ENCODE measurements at regions not wholly inside any gene's neighbourhood (a gene's known extent, or its start where the extent isn't known, plus 50 kb on each side); places are given as distances from the start of the nearest gene placed in this dataset.
"Not testable (repeated sequence)": the region's sequence is repeated elsewhere in the genome, so short reads cannot be mapped to it uniquely, and the experiment has no call there.

DNA sequence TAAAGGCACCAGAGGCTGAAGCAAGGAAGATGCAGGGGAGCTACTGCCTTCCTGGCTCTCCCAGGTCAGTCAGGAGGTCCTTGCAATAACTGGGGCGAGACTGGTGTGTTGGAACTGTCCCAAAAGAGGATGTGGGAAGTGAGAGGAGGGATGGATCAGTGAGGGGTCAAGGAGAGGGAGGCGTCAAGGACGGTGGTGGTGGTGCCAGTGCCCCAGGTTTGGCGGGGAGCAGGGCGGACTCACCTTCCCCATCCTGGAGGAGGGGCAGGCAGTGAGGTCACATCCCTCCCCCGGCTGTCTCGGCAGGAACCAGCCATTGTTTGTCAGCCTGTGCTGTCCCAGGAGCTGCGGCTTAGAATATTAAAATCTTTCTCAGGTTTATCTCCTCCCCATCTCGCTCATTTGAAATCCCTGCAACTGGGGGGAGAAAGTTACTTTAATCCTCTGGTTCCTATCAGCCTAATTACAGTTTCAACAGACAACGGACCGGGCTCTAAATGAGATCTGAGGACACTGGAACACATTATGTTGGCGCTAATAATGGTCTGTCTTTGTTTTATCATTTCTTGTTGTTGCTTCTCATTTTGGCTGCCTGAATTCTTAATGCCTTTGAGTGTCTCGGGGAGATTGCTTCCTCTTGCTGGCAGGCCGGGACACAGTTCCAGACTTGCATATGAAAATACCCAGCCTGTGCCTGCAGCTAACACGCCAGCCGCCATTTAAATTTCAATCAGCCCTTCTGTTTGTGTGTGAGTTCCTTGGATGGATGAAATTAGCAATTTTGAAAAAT, 387.5 kb downstream of the RPS24 start:
- no peak for DNase-seq

DNA sequence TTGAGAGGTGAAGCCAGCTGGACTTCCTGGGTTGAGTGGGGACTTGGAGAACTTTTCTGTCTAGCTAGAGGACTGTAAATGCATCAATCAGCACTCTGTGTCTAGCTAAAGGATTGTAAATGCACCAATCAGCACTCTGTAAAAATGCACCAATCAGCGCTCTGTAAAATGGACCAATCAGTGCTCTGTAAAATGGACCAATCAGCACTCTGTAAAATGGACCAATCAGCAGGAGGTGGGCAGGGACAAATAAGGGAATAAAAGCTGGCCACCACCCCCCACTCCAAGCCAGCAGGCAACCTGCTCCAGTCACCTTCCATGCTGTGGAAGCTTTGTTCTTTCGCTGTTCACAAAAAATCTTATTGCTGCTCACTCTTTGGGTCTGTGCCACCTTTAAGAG, 390.4 kb downstream of the RPS24 start:
- DNase-seq, result not testable (repeated sequence)

DNA sequence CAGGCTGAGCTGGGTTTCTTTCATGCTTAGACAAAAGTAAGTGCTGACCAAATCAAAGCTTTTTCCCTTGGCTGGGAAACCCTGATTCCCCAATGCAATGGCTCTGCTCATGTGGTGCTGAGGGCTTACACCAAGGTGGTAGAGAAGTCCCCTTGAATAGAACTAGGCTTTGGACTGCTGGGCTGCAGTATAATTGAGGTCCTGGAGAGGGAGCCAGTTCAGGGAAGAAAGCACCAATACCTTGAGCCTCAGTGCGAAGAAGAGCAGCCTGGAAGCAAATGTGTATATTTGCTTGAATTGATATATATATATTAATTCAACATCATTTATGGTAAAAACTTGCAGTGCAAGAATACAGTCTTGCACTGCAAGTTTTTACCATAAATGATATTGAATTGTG, 391.1 kb downstream of the RPS24 start:
- no peak for DNase-seq

DNA sequence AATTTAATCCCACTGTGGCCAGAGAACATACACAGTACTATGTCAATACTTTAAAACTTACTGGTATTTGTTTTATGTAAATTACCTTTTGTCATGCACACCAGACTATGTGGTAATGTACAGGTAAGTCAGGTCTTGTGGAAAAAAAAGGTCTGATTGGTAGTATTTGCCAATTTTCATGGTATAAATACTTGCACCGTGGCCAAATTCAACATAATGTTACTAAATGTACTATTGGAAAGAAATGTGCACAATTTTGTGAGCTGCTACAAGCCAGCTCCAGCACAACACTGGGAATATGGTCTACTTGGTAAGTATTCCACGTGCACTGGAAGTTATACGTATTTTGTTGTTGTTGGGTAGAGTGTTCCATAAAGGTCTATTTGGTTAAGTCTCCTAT, 392.5 kb downstream of the RPS24 start:
- no peak for DNase-seq

DNA sequence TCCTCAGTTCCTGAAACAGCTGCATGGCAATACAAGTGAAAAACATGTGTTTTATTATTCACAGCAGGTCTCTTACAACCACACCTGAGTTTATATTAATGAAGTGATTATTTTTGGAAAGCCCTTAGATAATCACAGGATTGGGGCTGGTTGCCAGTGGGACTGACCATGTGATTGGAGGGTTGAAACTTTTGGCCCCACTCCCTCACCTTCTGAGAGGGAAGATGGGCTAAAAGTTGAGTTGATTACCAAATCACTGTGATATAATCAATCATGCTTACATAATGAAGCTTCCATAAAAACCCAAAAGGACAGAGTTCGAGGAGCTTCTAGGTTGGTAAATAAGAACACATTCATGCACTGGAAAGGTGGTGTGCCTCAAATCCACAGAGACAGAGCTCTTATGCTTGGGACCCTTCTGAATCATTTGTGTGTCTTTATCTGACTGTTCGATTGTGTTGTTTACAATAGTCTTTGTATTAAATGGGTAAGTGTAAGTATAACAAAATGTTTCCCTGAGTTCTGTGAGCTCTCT, 393.9 kb downstream of the RPS24 start:
- DNase-seq, result no peak

DNA sequence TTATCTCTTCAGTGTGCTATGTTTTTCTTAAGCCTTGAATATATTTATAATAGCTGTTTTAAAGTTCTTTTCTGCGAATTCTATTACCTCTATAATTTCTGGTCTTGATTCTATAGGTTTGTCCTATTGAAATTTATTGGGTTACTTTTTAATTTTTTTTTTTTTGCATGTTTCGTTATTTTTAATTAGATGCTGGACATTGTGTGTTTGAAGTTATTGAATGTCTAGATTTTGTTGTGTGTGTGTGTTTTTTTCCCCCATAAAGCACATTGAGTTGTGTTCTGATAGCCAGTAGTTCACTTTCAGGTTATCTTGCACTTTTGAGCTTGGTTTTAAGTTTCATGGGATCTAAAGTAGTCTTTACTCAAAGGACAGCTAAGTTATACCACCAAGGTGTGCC, 394.9 kb downstream of the RPS24 start:
- no peak for DNase-seq

DNA sequence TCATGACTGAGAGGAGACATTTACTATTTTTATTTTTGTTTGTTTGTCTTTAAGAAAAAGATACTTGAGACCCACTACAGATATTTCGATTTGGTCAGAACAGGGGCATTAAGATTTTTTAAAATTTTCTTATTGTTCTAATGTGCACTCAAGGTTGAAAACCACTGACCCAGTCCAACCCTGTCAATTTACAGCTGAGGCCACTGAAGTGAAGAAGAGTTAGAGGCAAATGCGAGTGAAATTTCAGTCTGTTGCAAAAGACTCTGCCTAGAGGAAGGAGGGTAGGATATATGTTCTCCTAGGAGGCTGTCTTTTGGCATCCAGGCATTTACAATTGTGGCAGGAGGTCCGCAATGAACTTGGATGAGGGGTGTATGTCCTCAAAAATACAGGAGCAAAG, 396.3 kb downstream of the RPS24 start:
- no peak for DNase-seq

DNA sequence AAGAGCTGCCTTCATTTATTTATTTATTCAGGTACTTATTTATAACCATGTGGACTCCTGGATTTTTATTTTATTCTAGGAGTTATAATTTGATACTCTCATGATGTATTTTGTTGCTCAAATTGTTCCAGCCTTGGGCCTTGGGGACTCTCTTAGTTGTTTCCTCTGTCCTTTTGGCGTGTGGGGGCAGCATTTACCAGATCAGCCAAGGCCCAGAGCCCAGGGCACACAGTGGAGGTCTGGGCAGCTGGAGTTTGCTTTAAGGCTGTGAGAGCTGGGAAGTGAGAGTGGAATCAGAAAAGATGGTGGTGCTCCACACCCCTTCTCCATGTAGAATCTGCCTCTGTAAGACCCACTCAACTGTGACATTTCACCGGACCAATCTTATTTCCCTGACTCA, 398.9 kb downstream of the RPS24 start:
- no peak for DNase-seq

DNA sequence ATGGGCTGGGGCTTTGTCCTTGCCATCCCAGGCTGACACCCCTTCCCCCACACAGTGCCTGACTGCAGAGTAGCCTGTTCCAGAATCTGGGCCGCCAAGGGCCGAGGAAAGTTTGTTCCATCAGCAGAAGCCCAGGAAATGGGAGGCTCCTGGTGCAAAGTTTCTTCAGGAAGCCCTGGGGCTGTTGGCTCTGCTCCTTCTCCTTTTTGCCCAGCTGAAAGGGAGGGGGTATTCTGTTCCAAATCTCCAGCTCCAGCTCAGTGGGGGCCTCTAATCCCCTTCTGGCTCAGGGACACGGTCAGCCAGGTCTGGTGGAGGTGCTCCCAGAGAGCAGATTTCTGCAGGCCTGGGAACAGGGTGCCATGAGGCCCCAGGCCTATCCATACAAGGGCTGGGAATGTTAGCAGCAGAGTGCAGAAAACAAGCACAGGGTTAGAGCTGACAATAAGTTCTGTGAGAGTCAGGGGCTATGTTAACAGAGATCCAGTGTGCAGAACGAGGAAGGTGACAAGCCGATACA, 399.5 kb downstream of the RPS24 start:
- no peak for DNase-seq

DNA sequence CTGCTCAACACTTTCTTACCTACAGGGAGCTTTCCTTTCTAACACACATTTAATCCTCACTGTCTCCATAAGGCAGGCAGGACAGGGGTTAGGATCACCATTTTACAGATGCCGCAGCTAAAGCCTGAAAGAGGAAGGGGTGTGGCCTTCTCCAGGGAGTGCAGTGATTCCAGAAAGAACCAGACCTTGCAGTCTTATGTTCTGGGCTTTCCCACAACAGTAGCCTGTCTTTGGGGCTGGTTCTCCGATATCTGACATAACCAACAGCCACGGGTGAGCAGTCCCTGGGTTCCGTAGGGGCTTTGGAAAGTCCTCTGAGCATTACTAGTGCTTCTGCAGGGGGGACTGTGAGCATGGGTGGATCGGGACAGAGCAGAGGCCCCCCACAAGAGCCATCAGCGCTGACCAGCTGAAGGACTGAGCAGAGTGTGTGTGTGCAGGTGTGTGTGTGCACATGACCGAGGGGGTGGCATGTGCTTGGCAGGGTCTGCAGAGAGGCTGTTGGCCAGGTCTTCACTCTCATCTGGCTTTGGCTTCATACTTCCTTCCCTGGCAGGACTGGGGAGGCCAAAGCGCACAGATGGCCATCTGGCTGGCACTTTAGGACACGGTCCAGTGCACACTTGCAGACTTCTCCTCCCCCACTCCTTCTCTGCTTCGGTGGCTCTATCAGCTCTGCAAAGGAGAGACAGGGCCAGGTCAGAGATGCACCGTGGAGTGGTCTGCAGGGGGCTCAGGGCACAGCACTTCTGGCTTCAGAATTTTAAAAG, 400.3 kb downstream of the RPS24 start:
- DNase-seq, result no peak

DNA sequence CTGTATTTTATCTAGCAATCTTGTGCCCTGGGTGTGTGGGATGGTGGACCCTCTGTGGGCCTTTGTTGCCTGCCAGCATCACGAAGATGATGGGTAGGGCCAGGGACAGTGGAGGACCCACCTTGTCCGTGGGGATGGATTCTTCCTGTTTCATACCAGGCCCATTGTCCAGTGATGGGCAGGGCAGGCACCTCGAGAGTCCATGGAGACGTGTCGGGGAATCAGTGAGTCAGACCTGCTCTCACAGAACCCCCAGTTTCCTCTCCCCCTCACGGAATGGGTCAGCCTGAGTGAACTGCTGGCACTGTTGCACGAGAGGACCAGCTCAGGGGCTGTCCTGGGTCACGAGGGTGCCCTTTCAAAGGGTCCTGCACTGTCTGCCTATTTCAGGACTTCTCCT, 401.2 kb downstream of the RPS24 start:
- DNase-seq, result no peak

DNA sequence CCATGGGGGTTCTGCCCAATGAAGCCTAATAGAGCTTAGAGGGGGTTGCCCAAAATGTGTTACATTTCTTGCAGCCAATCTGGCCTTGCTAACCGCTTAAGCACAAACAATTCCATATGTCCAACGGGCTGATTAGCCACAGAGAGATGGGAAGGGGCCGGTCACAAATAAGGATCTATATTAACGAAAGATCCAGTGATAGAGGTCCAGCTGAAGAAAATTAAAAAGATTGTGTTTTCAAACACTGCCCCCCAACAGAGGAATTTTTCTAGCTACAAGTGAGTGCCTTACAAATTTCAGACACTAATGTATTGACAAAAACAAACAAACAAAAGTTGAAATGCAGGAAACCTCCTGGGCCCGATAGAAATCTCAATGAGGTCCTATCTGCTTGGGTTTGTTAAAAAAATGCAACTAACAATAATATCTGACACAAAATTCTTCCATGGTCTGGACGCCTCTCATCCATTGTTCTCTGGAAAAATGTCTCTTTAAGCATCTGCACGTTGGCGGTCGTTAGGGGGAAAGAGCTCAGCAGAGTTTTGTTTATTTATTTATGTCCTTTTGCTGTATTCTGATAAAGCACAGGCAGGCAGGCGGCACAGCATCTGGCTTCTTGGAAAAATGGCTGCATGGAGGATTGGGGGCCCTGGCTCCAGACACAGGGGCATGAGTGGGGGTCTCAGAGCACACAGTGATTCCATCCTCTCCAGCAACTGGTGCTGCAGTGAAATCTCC, 402.0 kb downstream of the RPS24 start:
- no peak for DNase-seq

DNA sequence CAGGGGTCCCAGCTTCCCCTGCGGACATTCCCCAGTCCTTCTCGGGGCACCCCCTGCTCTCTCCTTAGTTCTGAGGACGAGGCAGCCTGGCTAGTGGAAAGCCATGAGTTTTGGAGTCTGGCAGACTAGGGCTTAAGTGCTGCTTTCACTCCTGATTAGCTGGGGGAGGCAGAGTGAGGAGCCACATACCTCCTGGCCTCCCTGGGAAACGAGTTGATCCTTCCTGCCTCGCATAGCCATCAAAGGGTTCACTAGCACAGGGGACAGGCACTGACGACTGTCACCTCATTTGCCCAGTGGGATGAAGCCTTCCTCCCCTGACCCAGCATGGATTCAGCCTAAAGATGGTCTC, 402.5 kb downstream of the RPS24 start:
- DNase-seq, result no peak

DNA sequence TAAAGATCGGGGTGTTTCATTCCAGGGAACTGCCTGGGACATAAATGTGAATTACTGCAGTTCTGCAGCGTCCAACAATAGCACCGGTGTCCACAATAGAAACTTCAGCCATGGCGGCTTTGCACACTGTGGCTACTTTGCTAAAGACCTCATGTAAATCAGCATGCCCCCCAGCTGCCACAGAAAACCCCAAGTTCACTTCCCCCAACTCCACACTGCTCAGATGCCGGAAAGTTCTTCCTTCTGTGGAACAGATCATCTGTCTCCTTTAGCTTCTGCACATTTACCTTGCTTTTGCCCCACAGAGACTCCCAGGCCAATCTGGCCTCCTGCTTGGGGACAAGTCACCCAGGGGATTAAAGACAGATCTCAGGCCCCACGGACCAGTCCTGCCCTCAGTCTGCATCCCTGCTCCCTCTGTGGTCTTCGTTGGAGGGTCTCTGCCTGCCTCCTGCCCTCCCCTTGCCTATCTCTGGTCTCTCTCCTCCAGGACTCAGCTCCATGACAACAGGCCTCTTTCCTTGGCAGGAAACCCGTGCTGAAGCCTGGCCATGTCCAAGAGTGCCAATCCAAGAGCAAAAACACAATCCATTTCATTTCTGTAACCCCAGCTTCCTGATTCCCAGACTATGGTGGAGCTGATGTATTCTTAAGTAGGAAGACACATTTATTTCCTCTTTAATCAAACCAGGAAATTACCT, 403.2 kb downstream of the RPS24 start:
- no peak for DNase-seq

DNA sequence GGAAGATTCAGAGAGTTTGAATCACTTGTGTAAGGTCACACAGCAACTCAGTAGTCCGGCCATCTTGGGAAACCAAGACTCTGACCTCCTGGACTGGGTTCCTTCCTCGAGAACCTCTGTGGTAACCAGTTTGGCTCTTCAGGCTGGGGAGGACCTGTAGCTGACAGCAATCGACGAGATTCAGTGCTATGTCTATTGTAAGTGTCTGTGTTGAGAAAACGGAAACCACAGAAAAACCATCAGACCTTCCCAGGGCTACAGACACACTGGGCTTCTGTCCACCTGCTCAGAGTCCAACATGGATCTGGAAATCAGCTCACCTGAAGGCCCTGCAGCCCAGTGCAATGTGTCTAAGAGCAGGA, 403.7 kb downstream of the RPS24 start:
- no peak for DNase-seq

DNA sequence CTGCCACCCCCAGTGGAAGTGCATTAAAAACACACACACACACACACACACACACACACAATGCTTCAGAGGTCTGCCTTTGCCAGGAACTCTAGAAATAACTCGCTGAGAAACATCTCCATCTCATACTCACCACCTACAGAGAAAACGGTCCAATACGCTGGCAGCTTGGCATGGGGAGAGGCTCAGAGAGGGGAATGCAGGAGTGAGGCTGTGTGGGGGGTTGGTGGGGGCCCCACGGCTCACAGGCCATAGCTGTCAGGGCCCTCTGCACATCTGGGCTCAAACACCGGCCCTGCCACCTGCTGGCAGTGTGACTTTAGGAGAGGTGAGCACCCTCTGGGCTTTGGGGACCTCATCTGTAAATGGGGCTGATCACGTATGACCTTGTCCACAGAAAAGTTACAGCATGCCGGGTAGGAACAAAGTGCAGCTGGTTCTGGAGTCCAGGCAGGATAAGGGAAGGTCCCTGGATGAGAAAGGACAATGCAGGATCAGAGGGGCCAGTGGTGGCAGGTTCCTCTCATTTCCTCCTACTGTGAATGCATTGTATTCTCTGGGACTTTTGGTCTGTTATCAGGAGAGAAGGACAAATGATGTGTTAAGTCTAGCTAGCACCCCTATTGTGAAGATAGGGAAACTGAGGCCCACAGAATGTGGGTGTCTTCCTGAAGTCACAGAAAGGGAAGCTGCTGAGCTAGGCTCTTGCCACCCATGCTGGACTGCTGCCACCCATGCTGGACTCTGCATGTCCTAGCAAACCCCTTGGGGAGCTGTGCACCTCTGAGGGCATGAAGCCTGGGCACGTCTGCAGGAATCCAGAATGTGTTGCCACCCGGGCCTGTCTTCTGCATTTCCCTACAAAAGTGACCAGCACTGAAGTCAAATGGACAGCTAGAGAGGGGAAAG, 404.6 kb downstream of the RPS24 start:
- no peak for DNase-seq

DNA sequence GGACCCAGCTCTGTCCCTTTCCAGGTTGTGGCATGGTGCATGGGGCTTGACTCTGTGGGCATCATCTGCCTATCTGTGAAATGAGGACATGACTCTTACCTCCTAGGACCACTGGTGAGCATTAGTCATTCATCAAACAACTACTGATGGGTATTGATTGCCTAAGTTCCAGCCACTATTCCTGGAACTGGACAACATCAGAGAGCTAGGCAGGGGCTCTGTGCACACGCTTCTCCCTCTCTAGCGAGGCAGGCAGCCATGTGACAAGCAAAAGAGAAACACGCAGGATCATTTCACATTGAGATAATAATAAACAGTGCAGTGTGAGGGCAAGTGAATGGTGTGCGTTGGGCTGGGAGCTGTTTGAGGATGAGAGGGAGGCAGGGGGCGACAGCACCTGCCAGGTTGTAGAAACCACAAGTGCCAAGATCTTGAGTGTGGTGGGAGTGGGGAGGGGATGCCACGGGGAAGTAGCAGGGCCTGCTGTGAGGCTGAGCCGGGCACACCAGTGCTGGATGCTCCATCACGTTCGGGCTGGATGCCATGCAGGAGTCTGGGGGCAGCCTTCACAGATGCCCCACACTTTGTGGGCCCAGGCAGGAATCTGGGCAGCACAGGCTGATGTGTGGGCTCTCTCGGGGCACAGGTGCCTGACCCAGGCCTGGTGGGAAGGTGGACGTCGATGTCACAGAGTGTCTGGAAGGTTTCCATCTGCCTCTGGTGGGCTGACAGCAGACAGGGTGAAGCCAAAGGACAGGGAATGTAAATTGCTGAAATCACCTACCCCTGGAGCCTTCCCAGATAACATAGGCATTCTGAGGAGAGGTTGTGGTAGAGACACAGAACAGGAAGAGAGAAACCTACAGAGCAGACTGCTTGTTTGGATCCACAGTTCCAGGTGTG, 405.5 kb downstream of the RPS24 start:
- DNase-seq, result no peak

DNA sequence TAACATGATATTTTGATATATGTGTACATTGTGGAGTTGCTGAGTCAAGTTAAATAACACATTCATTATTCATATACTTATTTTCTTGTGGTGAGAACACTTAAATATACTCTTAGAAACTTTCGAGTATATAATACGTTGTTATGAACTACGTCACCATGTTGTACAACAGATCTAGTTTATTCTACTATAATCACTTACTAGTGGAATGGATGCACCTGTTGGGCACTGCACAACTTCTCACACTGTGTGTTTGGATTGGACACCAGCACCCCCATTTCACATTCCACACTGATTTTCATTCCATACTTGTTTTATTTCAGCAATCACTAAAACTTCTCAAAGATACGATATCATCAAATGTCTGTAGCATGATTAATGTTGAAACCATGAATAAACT, 407.3 kb downstream of the RPS24 start:
- DNase-seq, result no peak

DNA sequence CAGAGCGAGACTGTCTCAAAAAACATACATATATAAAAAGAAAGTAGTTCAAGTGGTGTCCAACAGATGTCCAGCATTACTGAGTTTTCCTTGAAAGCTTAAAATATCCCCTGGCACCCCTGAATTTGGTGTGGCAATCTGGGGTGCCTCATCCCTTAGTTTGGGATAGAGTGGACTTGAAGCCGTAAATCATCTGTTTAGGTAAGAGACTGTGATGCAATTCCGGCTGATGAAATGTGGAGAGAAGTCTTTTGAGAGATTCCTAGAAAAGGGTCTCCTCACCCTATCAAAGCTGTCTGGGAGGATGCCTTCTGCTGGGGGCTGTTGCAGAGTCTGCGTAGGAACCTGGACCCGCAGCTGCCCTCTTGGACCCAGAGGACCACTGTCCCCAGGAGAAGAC, 408.0 kb downstream of the RPS24 start:
- DNase-seq, result no peak

DNA sequence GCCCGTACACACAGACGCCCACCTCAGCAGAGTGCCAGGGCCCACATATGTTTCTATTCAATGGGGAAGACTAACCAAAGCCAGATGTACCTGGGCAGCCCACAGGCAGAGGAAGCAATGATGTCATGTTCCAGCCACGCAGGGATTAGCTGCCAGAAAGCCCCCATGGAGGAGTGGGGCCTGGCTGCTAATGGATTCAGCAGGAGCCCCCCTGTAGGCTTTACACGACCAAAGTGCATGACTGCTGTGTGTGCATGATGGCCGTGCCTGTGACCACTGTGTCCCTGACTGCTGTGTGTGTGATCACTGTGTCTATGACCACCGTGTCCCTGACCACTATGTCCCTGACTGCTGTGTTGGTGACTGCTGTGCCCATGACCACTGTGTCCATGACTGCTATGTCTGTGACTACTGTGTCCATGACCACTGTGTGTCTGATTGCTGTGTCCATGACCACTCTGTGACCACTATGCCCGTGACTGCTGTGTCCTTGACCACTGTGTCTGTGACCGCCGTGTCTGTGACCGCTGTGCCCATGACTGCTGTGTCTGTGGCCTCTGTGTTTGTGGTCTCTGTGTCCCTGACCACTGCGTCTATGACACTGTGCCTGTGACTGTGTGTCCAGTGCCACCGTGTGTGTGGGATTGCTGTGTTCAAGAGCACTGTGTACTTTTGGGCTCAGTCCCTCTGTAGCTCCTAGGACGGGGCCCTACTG, 409.3 kb downstream of the RPS24 start:
- DNase-seq, result no peak
